ENCODE measurements at regions not wholly inside any gene's neighbourhood (a gene's known extent, or its start where the extent isn't known, plus 50 kb on each side); places are given as distances from the start of the nearest gene placed in this dataset.

- TF ChIP-seq POLR2A (IDR thresholded peaks at IDR 0.05), result no peak
- TF ChIP-seq, protein P1, sequence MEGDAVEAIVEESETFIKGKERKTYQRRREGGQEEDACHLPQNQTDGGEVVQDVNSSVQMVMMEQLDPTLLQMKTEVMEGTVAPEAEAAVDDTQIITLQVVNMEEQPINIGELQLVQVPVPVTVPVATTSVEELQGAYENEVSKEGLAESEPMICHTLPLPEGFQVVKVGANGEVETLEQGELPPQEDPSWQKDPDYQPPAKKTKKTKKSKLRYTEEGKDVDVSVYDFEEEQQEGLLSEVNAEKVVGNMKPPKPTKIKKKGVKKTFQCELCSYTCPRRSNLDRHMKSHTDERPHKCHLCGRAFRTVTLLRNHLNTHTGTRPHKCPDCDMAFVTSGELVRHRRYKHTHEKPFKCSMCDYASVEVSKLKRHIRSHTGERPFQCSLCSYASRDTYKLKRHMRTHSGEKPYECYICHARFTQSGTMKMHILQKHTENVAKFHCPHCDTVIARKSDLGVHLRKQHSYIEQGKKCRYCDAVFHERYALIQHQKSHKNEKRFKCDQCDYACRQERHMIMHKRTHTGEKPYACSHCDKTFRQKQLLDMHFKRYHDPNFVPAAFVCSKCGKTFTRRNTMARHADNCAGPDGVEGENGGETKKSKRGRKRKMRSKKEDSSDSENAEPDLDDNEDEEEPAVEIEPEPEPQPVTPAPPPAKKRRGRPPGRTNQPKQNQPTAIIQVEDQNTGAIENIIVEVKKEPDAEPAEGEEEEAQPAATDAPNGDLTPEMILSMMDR (IDR thresholded peaks at IDR 0.05), result no peak
Measured at GRCh38 chr7:51539840-51540239, 223.2 kb upstream of the COBL start.

Measured in right lobe of liver (tissue), 4 donors.